ENCODE measurements at regions not wholly inside any gene's neighbourhood (a gene's known extent, or its start where the extent isn't known, plus 50 kb on each side); places are given as distances from the start of the nearest gene placed in this dataset.
"Not testable (repeated sequence)": the region's sequence is repeated elsewhere in the genome, so short reads cannot be mapped to it uniquely, and the experiment has no call there.

DNA sequence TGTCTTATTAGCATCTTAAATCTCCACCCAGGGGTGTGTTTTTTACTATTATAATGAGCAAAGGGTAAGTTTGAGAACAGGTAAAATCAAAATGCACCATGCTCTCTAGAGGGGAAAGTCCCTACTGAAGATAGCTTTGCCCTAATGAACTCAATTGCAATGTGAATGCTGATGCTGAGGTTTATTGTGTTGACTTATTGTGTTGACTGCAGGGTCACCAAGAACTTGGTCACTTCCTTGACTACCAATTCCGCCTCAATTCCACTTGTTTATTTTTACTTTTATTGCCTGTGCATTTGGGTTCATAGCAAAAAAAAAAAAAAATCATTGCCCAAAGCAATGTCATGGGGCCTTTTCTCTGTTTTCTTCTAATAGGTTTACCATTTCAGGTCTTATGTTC, 67.7 kb upstream of the SRD5A3 start:
- Histone ChIP-seq H3K79me2 (no peaks in the 10 kb centered on the region), H3K27me3 (ENCODE audit: control insufficient read depth, insufficient read depth, low read length) (no peaks in the 10 kb centered on the region), H3K36me3 (ENCODE audit: control insufficient read depth, insufficient read depth, low read length) (no peaks in the 10 kb centered on the region), H3K4me2 (ENCODE audit: low read length) (no peak overlapping the region), H3K4me3 (ENCODE audit: low read depth, low read length) (no peak overlapping the region), H2AFZ (no peak overlapping the region), H3K4me1 (no peaks in the 10 kb centered on the region), H3K9ac (no peak overlapping the region), H3K9me3 (ENCODE audit: control insufficient read depth, low read length) (no peaks in the 10 kb centered on the region), H3K27ac (no peak overlapping the region)
- no peak for TF ChIP-seq CTCF (IDR thresholded peaks at IDR 0.05)

DNA sequence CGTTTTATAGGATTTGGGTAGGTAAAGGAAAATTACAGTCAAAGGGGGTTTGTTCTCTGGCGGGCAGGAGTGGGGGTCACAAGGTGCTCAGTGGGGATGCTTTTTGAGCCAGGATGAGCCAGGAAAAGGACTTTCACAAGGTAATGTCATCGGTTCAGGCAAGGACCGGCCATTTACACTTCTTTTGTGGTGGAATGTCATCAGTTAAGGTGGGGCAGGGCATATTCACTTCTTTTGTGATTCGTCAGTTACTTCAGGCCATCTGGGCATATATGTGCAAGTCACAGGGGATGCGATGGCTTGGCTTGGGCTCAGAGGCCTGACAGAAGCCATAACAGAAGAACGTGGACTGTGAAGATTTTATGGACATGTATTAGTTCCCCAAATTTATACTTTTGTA, 65.6 kb upstream of the SRD5A3 start:
- H3K4me1 ChIP-seq; H3K27ac ChIP-seq; H3K79me2 ChIP-seq; H3K36me3 ChIP-seq (ENCODE audit: control insufficient read depth, insufficient read depth, low read length); H2AFZ ChIP-seq; H3K27me3 ChIP-seq (ENCODE audit: control insufficient read depth, insufficient read depth, low read length); H3K9me3 ChIP-seq (ENCODE audit: control insufficient read depth, low read length); H3K4me2 ChIP-seq (ENCODE audit: low read length); H3K4me3 ChIP-seq (ENCODE audit: low read depth, low read length); H3K9ac ChIP-seq: not testable (repeated sequence)

- H3K79me2 ChIP-seq; H3K27ac ChIP-seq; H3K4me3 ChIP-seq (ENCODE audit: low read depth, low read length); H3K4me2 ChIP-seq (ENCODE audit: low read length); H3K27me3 ChIP-seq (ENCODE audit: control insufficient read depth, insufficient read depth, low read length); H3K36me3 ChIP-seq (ENCODE audit: control insufficient read depth, insufficient read depth, low read length); H3K9ac ChIP-seq; H3K4me1 ChIP-seq; H3K9me3 ChIP-seq (ENCODE audit: control insufficient read depth, low read length); H2AFZ ChIP-seq: not testable (repeated sequence)
Observed at GRCh38 chr4:55281118-55281683, 64.8 kb upstream of the SRD5A3 start.

DNA sequence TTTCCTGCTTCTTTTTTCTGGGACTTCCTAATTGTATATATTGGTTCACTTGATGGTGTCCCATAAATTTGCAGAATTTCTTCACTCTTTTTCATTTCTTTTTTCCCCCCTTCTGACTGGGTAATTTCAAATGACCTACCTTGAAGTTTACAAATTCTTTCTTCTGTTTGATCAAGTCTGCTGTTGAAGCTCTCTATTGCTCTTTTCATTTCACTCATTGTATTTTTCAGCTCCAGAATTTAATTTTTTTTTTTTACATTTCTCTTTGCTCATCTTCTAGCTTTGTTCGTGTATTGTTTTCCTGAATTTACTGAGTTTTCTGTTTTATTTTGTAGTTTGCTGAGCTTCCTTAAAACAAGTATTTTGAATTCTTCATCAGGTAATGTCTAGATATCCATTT, 61.7 kb upstream of the SRD5A3 start:
- H3K36me3 ChIP-seq (ENCODE audit: control insufficient read depth, insufficient read depth, low read length), result no peaks in the 10 kb centered on the region
- H3K4me1 ChIP-seq, result no peaks in the 10 kb centered on the region
- H3K4me3 ChIP-seq (ENCODE audit: low read depth, low read length), result no peak overlapping the region
- no peak overlapping the region for H3K9ac ChIP-seq
- no peak overlapping the region for H3K4me2 ChIP-seq (ENCODE audit: low read length)
- H3K27ac ChIP-seq, result no peak overlapping the region
- H3K79me2 ChIP-seq, result no peaks in the 10 kb centered on the region
- H3K9me3 ChIP-seq (ENCODE audit: control insufficient read depth, low read length), result no peaks in the 10 kb centered on the region
- no peak overlapping the region for H2AFZ ChIP-seq
- H3K27me3 ChIP-seq (ENCODE audit: control insufficient read depth, insufficient read depth, low read length), result no peaks in the 10 kb centered on the region
- no peak for TF ChIP-seq CTCF (IDR thresholded peaks at IDR 0.05)

DNA sequence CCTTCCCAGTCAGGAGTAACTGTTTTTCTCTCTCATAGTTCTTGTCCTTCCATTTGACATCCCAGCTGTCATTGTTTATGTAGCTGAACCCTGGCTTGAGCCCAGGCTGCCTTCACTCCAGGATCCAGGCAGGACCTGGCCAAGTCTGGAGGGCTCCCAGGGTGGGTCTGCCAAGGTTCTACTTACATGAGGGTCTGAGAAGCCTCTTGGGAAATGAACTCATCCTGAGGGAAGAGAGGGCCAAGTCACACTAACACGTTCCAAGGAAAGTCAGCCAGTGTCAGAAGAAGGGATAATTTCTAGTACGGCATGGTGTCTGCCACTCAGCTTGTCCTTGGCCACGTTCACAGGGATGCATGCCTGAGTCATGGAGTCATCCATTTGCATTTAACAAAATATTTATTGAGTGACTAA, 54.8 kb upstream of the SRD5A3 start:
- H3K4me2 ChIP-seq (ENCODE audit: low read length), result no peak overlapping the region

More for the DNA sequence above, 54.8 kb upstream of the SRD5A3 start:
- Histone ChIP-seq H3K27me3 (ENCODE audit: control insufficient read depth, insufficient read depth, low read length) (no peaks in the 10 kb centered on the region), H3K4me1 (no peaks in the 10 kb centered on the region), H3K27ac (no peak overlapping the region), H2AFZ (no peak overlapping the region), H3K9me3 (ENCODE audit: control insufficient read depth, low read length) (no peaks in the 10 kb centered on the region), H3K4me3 (ENCODE audit: low read depth, low read length) (no peak overlapping the region), H3K36me3 (ENCODE audit: control insufficient read depth, insufficient read depth, low read length) (no peaks in the 10 kb centered on the region), H3K79me2 (no peaks in the 10 kb centered on the region), H3K9ac (no peak overlapping the region)
- TF ChIP-seq CTCF (IDR thresholded peaks at IDR 0.05), result no peak
